ENCODE measurements at regions not wholly inside any gene's neighbourhood (a gene's known extent, or its start where the extent isn't known, plus 50 kb on each side); places are given as distances from the start of the nearest gene placed in this dataset.

GRCh38 chr2:168340931-168341330 lies 93.5 kb upstream of the STK39 start:
- no peak for FAIRE-seq

GRCh38 chr2:168343586-168343985 lies 96.2 kb upstream of the STK39 start:
- FAIRE-seq, result no peak

GRCh38 chr2:168344706-168345105 lies 97.3 kb upstream of the STK39 start:
- FAIRE-seq, result no peak

- no peak for FAIRE-seq
These were observed 98.2 kb upstream of the STK39 start for GRCh38 chr2:168345601-168346000.

DNA sequence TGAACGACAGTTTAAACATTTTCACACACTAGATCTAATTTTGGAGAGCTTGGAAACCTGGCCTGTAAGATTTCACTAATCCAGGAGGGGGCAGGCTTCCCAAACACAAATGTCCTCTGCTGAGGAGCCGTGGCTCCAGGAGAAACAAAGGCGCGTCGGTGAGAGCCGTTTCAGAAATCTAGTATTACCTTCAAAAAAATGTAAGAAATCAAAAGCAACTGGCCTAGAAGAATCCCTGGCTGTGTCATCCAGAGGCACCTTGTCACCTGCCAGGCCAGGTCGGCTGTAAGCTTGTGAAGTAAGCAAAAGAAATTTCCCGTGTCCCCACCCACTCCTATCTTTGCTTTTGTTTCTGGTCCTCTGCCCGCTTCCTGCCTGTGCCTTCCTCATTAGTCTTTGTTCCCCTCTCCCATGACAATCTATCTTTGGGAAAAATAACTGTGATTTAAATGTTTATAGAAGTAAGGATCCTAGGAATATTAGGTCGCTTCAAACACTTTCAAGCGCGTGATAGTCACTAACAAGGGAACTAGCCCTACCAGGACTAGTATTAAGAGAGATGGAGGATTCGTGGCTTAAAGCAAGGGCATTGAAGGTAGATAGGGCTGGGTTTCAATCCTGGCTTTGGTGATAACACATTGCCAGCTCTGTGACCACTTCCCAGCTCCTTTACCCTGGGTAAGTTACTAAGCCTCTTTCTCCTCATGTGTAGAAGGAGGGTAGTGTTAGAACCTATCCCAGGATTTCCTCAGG lies 99.5 kb upstream of the STK39 start:
- FAIRE-seq, result peak; percentile 78

DNA sequence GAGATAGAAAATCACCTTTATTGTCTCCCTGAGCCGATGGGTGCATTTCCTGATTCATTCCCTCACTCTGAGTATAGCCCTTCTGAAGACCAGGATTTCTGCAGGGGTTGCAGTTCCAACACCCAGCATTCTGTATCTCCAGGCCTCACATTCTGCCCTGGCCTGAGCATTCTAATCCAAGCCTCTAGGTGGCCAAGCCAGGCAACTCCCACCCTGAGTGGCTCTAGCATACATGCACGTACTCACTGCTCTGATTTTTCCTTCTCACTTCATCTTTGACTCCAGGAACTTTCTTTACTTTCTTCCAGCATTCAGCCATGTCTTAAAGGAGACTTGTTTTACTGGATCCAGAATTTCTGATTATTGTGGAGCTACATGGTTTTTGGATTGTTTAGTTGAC lies 100.7 kb upstream of the STK39 start:
- no peak for FAIRE-seq

DNA sequence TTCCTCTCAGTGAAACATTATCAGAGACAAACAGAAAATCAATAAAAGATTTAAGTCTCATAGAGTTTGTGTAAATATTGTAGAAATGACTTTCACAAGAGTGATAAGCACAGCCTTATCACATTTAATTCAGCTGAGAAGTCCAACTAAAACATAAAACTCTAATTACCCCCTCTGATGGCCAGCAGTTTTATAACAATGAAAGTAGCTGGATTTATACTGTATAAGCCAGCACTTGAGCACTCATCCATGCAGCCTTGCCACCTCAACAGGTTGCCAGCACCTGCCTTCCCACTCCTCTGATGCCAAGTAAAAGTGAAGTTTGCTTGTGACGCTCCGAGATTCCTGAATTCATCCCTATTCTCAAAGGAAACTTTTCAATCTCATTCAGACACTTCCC lies 103.0 kb upstream of the STK39 start:
- no peak for FAIRE-seq

DNA sequence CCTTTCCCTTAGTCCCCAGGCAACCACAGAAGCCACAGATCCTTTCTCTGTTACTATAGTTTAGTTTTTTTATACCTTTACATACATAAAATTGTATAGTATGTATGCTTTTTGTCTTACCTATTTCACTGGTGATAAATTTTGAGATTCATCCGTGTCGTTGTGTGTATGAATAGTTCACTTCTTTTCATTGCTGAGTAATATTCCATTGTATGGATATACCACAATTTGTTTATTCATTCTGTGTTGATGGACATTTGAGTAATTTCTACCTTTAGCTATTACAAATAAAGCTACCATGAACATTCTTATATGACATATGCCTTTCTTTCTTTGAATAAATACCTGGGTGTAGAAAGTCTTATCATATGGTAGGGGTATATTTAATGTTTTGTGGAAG lies 102.8 kb upstream of the CERS6 start:
- no peak for FAIRE-seq

GRCh38 chr2:168354499-168354898 lies 101.6 kb upstream of the CERS6 start:
- FAIRE-seq, result no peak

DNA sequence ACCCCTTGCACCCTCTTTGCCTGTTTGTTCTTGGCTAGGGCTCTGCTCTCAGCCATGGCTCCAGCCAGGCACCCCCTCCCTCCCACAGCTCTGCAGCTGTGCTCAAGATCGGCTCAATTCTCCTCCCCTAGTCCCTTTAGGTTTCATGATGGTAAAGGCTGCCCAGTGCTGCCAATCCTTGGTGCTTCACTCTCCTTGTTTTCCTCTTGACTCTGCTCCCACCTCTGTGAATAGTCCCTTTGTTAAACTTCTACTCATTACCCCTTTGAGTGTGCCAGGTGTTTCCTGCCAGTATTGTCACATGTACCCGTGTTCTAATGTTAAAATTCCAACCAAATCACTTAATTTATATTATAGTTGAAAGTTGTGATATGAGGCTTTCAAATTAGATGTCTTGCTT lies 101.0 kb upstream of the CERS6 start:
- no peak for FAIRE-seq

- no peak for FAIRE-seq
These were observed 100.1 kb upstream of the CERS6 start for GRCh38 chr2:168355779-168356476.

- no peak for FAIRE-seq
These were observed 99.6 kb upstream of the CERS6 start for GRCh38 chr2:168356477-168356835.

GRCh38 chr2:168357797-168358472 lies 98.1 kb upstream of the CERS6 start:
- FAIRE-seq, result no peak

DNA sequence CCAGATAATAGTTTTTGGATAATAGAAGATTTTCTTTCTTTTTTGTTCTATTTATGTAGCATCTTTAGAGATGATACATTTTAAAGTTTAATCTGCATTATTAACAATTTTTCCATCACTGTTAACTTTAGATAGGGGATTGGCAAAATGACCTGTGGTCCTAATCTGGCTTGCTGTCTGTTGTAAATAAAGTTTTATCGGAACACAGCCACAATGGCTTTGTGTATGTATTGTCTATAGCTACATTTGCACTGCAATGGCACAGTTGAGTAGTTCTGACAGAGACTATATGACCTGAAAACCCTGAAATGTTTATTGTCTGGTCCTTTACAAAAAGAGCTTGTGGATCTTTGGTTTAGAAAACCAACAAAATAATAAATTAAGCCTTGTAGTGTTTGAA lies 97.0 kb upstream of the CERS6 start:
- no peak for FAIRE-seq

GRCh38 chr2:168363347-168364092 lies 92.6 kb upstream of the CERS6 start:
- FAIRE-seq, result no peak

- no peak for FAIRE-seq
These were observed 90.9 kb upstream of the CERS6 start for GRCh38 chr2:168365094-168365621.

DNA sequence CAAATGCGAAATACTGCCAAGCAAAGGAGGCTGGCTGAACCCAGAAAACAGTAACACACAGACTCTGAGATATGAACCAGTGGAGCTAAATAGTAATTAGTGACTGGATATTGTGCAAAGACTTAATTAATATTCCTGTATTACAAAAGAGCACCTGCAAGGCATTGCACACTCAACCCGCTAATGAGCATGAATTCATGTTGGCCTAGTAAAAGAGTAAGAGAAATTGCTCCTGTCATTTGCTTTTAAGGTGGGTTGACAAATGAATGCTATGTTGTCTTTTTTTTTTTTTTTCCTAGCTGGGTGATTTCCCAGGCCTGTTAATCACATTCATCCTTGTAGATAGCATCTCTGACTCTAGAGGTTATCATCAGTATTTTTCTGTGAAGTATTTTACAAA lies 87.0 kb upstream of the CERS6 start:
- FAIRE-seq, result no peak

DNA sequence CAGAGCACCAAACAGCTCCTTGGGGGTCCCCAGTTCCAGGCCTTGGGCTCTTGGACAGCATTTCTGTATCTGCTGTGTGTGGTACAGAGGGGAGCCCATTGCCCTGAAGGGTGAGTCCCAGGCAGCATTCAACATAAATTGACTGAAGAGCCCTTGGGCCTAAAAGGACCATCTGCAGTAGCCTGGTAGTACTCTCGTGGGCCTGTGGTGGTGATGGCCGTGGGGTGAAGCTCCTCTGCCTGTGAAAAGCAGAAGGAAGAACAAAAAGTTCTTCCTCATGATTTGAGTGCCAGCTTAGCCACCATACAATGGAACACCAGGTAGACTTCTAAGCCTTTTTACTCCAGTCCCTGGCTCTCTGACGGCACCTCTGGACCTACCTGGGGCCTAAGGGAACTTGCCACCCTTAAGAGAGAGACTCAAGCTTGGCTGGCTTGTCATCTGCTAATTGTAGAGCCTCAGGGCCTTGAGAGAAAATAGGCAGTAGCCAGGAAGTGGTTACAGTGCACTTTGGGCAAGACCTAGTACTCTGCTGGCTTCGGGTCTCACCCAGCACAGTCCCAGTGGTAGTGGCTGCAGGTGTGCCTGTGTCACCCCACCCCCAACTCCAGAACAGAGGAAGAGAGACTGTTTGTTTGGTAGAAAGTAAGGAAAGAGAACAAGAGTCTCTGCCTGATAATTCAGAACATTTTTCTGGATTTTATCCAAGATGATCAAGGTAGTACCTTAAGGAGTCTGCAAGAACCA lies 84.6 kb upstream of the CERS6 start:
- no peak for FAIRE-seq

GRCh38 chr2:168373468-168373867 lies 82.6 kb upstream of the CERS6 start:
- FAIRE-seq, result no peak

GRCh38 chr2:168375195-168375798 lies 80.8 kb upstream of the CERS6 start:
- FAIRE-seq, result peak; percentile 90

GRCh38 chr2:168378960-168379669 lies 77.0 kb upstream of the CERS6 start:
- FAIRE-seq, result no peak
